ENCODE measurements at regions not wholly inside any gene's neighbourhood (a gene's known extent, or its start where the extent isn't known, plus 50 kb on each side); places are given as distances from the start of the nearest gene placed in this dataset.

- no peaks in the 10 kb centered on the region for H3K27me3 ChIP-seq
- TF ChIP-seq CTCF (IDR thresholded peaks at IDR 0.05) (no peak), POLR2A (IDR thresholded peaks at IDR 0.05) (no peak)
- H3K4me3 ChIP-seq, result no peak overlapping the region
- no peaks in the 10 kb centered on the region for H3K9me3 ChIP-seq
- no peaks in the 10 kb centered on the region for H3K36me3 ChIP-seq (ENCODE audit: low read depth, missing control alignments)
- DNase-seq, result no peak
- H3K27ac ChIP-seq, result no peak overlapping the region
- 88 to 93% methylated on average over 1 of the region's 1 CpG for WGBS, 2 donors
- intact Hi-C loops (cut with DNase I; ENCODE audit: low total_unique reads), result no loop called here
- peaks cover 17% of the 10 kb centered on the region for H3K4me1 ChIP-seq
These were observed 59.7 kb upstream of the LCTL start for GRCh38 chr15:66625531-66625930.

GRCh38 chr15:66625974-66626373, 60.2 kb upstream of the LCTL start:
- Histone ChIP-seq H3K9me3 (no peaks in the 10 kb centered on the region), H3K4me1 (peaks cover 21% of the 10 kb centered on the region), H3K27me3 (no peaks in the 10 kb centered on the region), H3K4me3 (no peak overlapping the region), H3K27ac (no peak overlapping the region), H3K36me3 (ENCODE audit: low read depth, missing control alignments) (no peaks in the 10 kb centered on the region)
- 92 to 93% methylated on average over 4 of the region's 4 CpGs for WGBS, 2 donors
- DNase-seq, result no peak
- intact Hi-C loops (cut with DNase I; ENCODE audit: low total_unique reads), result no loop called here
- TF ChIP-seq POLR2A (IDR thresholded peaks at IDR 0.05), result no peak

GRCh38 chr15:66628976-66629723, 63.4 kb upstream of the LCTL start:
- H3K4me1 ChIP-seq, result peaks cover 26% of the 10 kb centered on the region
- no peaks in the 10 kb centered on the region for H3K9me3 ChIP-seq
- no peak overlapping the region for H3K27ac ChIP-seq
- no peaks in the 10 kb centered on the region for H3K27me3 ChIP-seq
- TF ChIP-seq CTCF (IDR thresholded peaks at IDR 0.05) (no peak), POLR2A (IDR thresholded peaks at IDR 0.05) (no peak)
- H3K4me3 ChIP-seq, result no peak overlapping the region
- WGBS, 2 donors, result 82 to 92% methylated on average over 8 of the region's 8 CpGs
- intact Hi-C loops (cut with DNase I; ENCODE audit: low total_unique reads), result no loop called here
- no peak for DNase-seq
- H3K36me3 ChIP-seq (ENCODE audit: low read depth, missing control alignments), result no peaks in the 10 kb centered on the region

- intact Hi-C loops (cut with DNase I; ENCODE audit: low total_unique reads), result no loop called here
- H3K27ac ChIP-seq, result no peak overlapping the region
- H3K36me3 ChIP-seq (ENCODE audit: low read depth, missing control alignments), result no peaks in the 10 kb centered on the region
- TF ChIP-seq CTCF (IDR thresholded peaks at IDR 0.05) (no peak), POLR2A (IDR thresholded peaks at IDR 0.05) (no peak)
- no peak for DNase-seq
- no peak overlapping the region for H3K4me3 ChIP-seq
- peaks cover 26% of the 10 kb centered on the region for H3K4me1 ChIP-seq
- H3K9me3 ChIP-seq, result no peaks in the 10 kb centered on the region
- WGBS, 2 donors, result 68 to 78% methylated on average over 4 of the region's 4 CpGs
- H3K27me3 ChIP-seq, result no peaks in the 10 kb centered on the region
These were observed 64.2 kb upstream of the LCTL start for GRCh38 chr15:66629817-66630576.

GRCh38 chr15:66630801-66631351, 65.1 kb upstream of the LCTL start:
- H3K4me3 ChIP-seq, result no peak overlapping the region
- peaks cover 26% of the 10 kb centered on the region for H3K4me1 ChIP-seq
- H3K36me3 ChIP-seq (ENCODE audit: low read depth, missing control alignments), result no peaks in the 10 kb centered on the region
- H3K27me3 ChIP-seq, result no peaks in the 10 kb centered on the region
- no peak overlapping the region for H3K27ac ChIP-seq
- WGBS, 2 donors, result 51 to 73% methylated on average over 6 to 16 of the region's 17 CpGs
- no peak for TF ChIP-seq CTCF (IDR thresholded peaks at IDR 0.05)
- no peak for DNase-seq
- intact Hi-C loops (cut with DNase I; ENCODE audit: low total_unique reads), result no loop called here
- H3K9me3 ChIP-seq, result no peaks in the 10 kb centered on the region

Measured in testis (tissue), 2 donors.